Activated CD4-positive, alpha-beta T cell treated with anti-CD3 and anti-CD28 coated beads, Interleukin-2, Interleukin-4, amounts not matched to agents 100 ng/mL and 50 ng/mL, durations not matched to agents 16 hours and 8 hours (primary cell): ENCODE measurements at regions not wholly inside any gene's neighbourhood (a gene's known extent, or its start where the extent isn't known, plus 50 kb on each side); places are given as distances from the start of the nearest gene placed in this dataset.
"Not testable (repeated sequence)": the region's sequence is repeated elsewhere in the genome, so short reads cannot be mapped to it uniquely, and the experiment has no call there.

Experiments used
- DNase-seq: peaks from one replicate; pipeline ENCODE4 v3.0.0-alpha.2; 2020; ENCODE audit warnings: low spot score

DNA sequence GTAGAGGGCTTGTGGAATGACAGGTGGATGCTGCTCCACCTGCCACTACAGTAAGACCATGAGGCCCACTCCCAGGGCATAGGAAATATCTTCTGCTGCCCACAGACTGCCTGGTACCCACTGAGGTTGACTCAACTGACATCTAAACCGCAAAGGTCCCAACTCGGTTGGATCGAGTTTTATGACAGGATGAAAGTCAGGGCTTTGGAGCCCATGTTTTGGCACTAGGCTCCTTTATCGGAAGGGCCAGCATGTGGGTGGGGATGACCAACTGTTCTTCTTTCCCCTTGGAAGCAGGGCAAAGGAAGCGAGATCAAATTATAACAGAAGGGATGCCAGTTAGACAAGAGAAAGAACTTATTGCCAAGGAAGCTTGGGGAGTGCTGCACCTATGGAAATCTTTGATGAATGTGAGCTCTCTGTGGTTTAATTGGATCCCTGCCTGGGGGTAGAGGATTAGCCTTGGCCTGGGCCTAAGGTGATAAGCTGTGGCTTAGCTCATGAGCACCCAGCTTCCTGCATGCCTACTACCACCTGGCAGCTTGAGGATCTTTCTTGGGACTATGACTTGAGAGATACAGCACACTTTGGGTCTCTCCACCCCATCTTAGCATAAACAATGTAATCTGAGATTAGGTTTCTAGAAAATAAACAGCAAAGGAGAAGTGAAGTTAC lies 121.8 kb downstream of the KCNA5 start:
- DNase-seq, result no peak

DNA sequence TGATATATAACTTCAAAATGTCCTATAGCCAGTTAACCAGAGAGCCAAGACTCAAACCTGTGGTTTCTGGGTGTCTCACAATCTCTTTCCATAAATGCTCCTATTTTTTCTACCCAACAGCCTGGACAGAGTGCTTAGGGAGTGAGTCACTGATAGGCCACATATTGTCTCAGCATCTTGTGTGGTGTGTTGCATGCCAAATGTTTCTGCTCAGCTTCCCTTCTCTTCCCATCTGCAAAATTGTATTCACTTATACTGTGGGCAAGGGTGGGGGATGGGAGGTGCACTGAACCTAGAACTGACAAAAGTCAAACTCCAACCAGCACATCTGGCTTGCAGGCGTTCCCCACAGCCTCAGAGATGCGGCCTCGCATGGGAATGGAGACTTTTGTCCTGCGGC lies 123.3 kb downstream of the KCNA5 start:
- DNase-seq, result no peak

DNA sequence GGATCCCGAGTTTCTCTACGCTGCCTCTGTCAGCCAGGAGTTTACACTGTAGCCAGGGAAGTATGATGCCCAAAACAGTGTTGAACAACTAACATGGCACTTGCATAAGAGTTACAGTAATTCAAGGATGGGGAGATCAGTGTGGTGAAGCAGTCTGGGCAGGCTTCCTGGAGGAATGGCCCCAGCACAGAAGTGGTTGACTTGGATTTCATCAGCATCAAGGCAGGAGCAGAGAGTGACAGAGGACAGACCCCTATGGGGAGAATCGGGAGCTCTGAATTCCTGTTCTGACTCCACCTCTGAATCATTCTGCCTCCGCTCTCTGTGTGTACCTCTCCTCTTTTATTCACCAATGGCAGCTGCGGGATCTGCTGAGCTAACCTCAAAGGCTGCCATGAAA lies 124.5 kb downstream of the KCNA5 start:
- DNase-seq, result no peak

DNA sequence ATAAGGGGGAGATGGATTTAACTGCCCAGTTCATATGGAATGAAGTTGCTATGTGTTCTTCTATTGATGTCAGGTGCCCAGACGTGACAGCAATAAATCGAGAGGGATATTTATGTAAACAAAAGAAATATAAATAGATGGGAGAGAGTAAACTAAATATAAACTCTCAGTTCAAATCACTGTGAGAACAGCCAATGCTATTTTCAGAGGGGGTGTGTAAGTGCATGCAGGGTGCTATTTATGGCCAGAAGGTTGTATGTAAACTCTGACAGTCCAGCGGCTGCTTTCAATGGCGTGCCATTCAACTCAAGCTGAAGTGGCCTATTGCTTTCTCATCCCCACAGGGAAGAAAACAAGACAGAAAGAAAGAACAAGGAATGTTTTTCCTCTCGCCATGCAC lies 127.2 kb downstream of the KCNA5 start:
- no peak for DNase-seq

DNA sequence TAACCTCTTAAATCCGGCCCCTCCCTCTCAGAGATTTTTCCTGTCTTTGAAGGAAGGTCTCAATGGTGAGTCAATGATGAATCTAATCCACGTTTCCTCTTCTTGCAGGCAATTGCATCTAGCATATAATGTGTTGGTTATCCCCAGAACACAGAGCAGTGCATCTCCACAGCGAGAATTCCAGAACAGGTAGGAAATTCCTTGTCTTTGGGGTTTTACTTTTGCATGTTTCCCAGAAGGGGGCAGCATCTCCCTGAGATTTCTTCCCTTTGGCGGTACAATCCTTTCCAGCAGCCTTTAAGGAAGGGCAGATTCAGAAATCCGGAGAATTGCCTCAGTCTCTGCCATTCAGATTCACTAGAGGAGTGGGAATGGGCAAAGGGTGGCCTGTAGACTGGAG lies 128.0 kb downstream of the KCNA5 start:
- no peak for DNase-seq

DNA sequence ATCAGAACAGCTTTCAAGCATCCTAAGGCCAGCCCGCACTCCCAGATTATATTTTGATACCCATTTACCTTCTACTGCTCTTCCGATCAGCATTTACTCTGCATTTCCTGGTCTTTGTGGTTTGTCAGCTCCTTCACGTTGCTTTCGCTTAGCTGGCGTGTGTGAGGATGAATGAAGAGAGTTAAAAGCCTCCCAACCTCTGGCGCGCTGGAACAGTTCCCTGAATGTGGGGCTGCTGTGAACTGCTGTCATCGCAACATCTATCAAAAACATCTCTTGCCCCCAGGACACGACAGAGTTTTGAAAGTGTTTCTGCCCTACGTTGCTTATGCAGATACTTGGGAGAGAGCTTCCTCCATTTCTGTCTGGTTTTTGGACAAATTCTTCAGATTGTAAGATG lies 129.2 kb downstream of the KCNA5 start:
- DNase-seq, result no peak

DNA sequence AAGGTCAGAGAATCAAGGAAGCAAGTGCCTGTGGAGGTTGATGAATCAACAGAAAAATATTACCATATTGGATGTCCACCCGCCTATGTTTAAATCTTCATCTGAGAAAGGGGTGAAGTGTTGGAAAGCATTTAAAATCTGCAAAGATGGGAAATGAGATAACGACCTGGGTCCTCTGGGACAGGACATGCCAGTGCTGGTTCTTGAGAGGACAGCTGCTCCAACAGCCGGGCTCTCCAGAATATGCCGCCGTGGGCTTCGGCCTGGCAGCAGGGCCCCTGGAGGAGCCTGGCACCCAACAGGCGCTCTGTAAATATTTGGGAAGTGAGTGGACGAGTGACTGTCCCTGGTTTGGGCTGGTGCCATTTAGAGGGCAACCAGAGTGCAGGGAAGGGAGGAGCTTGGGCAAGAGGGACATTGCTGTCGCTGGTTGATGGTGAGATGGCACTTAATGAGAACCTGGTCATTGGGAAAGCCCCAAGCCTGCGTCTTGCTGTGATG lies 129.9 kb downstream of the KCNA5 start:
- DNase-seq, result no peak

DNA sequence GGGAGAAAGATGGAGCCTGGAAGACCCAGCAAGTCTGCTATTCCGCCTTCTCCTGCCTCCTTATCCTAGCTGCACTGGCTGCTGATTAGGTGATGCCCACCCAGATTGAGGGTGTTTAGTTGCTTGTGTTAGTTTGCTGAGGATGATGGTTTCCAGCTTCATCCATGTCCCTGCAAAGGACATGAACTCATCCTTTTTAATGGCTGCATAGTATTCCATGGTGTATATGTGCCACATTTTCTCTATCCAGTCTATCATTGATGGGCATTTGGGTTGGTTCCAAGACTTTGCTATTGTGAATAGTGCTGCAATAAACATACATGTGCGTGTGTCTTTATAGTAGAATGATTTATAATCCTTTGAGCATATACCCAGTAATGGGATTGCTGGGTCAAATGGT lies 131.7 kb downstream of the KCNA5 start:
- not testable (repeated sequence) for DNase-seq

DNA sequence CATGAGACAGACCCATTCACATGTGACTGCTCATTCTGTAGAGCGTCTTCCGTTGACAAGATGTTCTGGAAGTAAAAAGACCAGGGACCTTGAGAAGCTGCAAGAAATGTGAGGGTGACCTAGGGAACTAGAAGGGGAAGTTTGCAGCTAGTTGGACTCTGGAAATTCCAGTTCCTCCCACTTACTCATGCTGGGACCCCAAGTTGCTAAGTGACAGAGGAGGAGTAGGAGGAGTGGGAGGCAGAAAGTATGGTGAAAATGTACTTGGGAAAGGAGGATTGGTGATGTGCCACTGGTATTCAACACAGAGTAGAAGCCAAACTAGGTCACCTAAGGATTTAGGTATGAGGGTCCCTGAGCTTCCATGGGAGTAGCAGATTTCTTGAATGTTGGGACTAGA lies 132.4 kb downstream of the KCNA5 start:
- no peak for DNase-seq

DNA sequence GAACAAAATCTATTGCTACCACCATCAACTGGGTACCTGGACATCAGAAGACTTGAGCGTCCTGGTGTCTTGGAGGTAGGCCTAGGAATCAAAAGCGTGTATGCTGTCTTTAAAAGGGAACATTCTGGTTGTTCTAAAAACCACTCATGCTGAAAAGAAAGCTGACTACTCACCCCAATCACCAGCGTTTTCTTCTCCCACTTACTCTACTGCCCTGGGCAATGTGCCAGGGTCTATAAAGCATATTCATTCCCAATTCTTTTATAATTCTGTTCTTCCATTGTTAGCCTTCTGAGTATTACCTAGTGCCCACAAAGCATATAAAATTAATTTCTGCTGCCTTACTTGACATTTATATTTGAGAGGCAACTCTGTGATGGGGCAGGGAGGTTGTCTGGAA lies 133.4 kb downstream of the KCNA5 start:
- DNase-seq, result no peak

DNA sequence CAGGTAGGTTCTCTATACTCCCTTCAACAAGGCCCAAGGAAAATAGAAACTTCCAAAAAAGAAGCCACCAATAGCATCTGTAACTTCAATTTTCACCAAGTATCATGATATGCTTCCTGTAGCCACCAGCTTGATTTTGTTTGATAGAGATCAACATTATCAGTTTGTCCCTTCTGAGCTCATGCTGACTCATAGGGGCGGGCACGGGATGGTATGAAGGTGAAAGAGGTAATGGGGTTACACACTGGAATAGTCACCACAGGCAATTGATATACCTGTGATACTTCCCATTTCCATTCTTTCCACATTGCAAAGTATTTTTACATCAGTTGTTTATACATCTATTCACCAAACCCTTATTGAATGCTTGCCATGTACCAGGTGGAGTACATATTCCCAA lies 134.1 kb downstream of the KCNA5 start:
- DNase-seq, result no peak

DNA sequence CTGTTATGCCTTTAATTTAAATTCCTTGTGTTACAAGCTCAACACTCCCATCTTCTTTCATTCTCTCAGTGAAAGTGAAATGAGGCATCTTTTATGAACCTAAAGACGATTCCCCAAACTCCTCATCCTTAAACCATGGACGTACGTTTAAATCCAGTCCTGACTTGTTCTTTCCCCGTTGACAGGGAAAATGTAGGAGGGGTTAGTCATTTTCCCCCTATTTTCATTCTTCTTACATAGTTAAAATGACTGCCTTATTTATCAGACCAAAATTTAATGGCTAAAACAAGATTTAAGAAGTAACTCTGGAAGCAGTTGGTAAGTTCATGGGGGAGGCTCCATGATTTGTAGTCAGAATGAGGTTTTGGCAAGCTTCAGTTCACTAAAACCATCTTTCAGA lies 134.9 kb downstream of the KCNA5 start:
- no peak for DNase-seq

DNA sequence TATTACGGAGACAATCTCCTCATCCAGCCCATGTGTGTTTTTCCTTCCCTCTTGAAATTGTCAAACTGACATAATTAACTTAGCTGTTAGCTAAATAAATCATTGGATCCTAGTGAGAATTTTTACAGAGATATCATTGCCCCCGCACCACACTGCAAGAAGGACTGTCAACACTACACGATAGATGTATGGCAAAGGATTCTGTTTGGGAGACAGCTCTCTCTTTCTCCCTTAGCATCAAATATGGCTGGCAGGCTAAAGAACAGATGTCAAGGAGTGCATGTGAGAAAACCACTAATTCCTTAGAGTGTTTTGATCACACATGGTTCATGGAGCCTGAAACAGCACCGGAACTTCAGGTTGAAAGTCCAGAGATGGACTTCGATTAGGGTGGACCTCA lies 136.8 kb downstream of the KCNA5 start:
- DNase-seq, result no peak

DNA sequence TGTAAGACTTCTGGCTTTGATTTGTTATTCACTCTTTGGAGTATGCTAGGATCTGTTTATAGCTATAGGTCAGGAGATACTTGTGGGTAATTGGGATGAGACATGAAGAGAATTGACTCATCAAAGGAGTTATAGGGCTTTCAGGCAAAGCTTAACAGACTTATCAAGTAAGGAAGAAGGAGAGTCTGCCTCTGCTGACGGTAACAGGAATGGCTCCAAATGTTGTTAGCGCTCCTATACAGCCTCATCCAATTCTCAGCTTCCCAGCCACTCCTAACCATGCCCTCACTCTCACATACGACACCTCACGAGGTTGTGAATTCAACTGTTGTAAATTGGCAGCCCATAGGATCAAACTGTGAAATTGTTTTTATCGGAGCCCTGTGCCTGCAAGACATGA lies 140.5 kb downstream of the KCNA5 start:
- no peak for DNase-seq

DNA sequence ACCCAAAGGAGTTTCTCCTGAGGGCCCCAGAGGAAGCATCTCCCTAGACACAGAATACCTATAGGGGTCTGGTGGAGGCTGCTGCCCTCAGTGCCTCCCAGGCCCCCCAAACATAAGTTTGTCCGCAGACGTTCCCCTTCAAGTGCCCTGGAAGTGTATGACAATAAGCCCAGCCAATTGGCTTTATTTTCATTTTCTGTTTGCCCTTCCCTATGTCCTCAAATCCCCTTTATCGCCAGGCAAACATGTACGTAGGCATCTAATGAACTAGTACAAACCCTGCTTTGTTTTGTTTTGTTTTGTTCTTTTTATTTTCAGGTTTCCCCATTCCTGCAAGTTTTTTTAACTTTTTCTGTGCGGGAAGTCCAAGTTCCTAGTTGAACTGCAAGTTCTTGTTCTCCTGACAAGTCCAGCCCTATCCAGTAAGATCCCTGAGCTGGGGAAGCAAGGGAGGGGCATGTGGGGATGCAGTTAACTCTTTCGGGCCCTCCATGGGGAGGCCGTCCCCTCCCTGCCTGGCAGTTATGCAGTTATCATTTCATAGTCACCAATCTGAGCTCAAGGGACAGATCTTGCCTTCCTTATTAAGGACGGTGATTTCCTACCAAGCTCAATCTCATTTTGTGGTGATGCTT lies 141.9 kb downstream of the KCNA5 start:
- DNase-seq, result no peak

DNA sequence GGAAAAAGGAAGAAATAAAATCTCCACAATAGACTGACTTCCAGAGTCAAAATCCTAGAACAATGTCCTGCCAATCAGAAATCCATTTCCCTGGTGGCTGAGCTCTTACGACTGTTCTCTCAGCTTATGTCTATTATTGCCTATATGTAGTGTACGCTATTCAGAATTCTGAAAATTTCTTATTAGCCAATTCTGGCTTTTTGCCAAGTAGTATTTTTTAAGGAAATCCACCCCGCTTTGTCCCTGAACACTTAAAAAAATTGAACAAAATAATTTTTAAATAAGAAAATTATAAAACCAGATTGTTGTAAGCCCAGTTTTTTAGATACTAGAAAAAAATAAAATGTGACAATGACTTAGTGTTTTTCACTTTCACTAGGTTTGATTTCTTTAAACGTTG lies 143.0 kb downstream of the KCNA5 start:
- DNase-seq, result no peak

DNA sequence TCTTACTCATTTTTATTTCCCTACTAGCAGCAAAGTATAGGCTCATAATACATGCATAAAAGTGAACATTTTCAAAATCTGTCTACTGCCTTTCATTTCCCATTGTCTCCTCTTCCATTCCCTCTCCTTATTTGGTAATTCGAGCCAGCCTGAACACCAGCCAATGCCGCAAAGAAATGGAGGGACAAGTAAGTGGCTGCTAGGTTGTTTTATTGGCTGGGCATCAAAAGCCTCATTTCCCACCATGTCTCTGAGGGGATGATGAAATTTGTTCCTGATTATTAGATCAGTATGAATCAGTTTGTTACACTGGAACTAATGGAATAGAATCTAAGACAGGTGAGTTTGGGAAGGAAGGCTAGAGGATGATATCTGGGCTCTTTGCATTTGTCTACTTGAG lies 143.5 kb downstream of the KCNA5 start:
- DNase-seq, result no peak

DNA sequence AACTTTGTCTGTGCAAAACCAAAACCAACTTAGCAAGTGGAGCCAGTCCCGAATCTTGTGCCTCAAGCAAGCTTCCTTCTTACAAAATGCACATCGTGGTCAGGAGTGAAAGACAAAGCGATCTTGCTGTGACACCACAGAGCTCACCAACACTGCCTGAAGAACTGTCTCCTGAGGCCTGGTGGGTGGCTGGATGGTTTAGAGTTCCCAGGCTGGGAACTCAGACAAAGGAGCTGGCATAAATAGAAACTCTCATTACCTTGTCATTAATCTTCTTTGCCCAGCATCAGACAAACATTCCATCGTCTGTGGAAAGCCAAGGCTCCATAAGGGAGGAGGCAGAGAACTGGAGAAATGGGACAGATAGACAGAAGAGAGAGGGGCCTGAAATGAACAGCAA lies 144.8 kb downstream of the KCNA5 start:
- DNase-seq, result no peak

DNA sequence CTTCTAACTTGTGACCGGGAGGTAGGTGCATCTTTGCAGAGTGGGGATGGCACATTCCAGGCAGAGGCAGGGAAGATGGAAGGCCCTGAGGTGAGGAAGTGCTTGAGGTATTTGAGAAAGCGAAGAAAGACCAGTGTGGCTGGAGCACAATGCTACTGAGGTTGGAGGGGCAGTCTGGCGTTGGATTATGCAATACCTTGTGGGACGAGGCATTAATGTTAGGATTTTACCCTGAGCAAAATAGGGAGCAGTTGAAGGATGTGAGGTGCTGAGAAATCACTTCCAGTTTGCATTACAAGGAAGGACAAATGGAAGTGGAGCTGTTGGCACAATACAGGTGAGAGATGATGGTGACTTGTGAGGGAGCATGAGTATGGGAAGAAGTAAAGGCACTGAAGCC lies 145.5 kb downstream of the KCNA5 start:
- no peak for DNase-seq

DNA sequence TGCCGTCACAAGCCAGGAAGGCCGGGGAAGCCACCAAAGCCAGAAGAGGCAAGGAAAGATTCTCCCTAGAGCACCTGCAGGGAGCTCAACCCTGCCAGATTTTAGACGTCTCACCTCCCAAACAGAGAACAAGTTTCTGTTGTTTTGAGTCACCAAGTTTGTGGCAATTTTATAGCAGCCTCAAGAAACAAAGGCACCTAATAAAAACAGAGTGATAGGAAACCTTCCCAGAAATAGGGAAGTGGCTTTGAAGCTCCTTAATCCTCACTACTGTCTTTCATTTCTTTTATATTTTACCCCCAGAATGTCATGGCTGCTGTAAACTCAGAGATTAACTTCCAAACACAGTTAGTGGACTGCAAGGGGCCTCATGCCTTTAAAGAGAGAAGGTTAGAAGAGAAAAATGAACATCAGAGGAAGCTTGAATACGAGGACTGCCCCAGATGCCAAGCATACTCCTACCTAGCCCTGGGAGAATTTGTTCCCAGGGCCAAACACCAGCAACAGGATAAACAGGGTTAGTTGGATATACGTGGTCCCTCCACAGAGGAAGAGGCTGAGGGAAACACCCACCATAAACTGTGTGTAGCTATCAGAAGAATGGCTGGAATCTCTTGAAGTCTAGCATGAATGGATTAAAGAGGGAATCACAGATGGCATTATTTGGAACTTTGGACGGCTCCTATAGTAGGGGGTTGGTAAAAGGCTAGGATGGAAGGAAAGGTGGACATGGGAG lies 148.3 kb downstream of the KCNA5 start:
- DNase-seq, result no peak

DNA sequence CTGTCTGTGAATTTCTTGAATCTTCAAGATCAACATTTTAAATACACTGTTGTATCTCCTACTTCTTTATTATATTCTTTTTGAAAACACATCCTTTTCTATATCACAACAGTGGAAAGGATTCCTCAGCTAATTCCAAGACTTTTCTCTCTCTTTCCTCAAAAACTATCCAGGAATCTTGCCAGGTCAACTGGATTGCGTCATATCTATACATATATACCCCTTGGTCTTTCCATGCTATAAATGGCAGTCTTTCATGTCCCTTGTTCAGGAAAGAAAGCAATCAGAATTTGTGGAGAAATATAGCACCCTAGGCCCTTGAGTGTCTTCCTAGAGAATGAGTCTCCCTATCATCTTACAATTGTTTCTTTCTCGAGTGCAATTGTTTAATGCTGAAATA lies 149.0 kb downstream of the KCNA5 start:
- DNase-seq, result no peak

DNA sequence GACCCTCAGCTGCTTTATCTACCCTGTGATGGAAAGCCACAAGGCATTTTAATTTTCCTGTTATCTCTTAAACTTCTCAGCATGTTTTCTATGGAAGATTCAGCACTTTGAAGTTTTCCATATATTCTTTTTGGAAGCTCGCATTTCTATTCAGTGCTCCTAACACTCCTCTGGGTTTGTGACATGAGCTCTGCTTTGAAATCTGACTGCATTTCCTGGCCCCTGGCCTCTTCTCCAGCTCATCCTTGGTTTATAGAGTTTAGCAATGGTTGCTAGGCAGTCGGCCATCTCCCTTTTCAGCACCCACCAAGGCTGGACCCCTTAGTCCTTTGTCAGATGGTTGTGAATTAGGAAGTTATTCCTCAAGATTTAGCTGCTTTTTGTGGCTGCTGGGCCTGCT lies 150.6 kb downstream of the KCNA5 start:
- no peak for DNase-seq

DNA sequence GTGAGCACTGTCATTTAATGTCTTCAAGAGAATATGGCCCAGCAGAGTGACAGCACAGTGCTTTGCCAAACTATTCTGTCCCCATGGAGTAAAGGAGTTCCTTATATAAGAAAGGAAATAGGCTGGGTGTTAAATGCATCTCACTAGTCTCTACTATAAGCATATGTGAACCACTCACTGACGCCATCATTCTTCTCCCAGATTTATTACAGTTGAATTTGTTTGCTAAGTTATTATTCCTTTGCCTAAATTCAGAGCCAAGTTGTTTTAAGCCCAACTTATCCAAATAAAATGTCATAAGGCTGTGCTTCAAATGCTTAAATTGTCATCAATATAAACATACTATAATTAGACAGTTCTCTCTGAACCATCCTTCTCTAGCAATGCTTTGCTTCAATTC lies 151.6 kb downstream of the KCNA5 start:
- no peak for DNase-seq
